ENCODE measurements at regions not wholly inside any gene's neighbourhood (a gene's known extent, or its start where the extent isn't known, plus 50 kb on each side); places are given as distances from the start of the nearest gene placed in this dataset.
"Not testable (repeated sequence)": the region's sequence is repeated elsewhere in the genome, so short reads cannot be mapped to it uniquely, and the experiment has no call there.

GRCh38 chr5:85556464-85556863, 1061.3 kb upstream of the COX7C start:
- DNase-seq = no peak

GRCh38 chr5:85576666-85577065, 1041.1 kb upstream of the COX7C start:
- no peak for DNase-seq

- not testable (repeated sequence) for DNase-seq
These were observed 1029.9 kb upstream of the COX7C start for GRCh38 chr5:85587806-85588205.

GRCh38 chr5:85588268-85588667, 1029.5 kb upstream of the COX7C start:
- not testable (repeated sequence) for DNase-seq

- DNase-seq = no peak
These were observed 1027.0 kb upstream of the COX7C start for GRCh38 chr5:85590764-85591163.

DNA sequence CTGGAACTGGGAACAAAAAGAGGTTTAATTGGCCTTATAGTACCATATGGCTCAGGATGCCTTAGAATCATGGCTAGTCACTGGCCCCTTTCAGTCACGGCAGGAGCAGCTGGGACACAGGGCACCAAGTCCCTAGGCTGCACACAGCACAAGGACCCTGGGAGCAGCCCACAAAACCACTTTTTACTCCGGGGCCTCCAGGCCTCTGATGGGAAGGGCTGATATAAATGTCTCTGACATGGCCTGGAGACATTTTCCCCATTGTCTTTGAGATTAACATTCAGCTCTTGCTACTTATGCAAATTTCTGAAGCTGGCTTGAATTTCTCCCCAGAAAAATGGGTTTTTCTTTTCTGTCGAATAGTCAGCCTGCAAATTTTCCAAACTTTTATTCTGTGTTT, 1026.4 kb upstream of the COX7C start:
- no peak for DNase-seq

- no peak for DNase-seq
These were observed 1014.9 kb upstream of the COX7C start for GRCh38 chr5:85602843-85603242.

GRCh38 chr5:85604378-85604777, 1013.4 kb upstream of the COX7C start:
- no peak for DNase-seq

DNA sequence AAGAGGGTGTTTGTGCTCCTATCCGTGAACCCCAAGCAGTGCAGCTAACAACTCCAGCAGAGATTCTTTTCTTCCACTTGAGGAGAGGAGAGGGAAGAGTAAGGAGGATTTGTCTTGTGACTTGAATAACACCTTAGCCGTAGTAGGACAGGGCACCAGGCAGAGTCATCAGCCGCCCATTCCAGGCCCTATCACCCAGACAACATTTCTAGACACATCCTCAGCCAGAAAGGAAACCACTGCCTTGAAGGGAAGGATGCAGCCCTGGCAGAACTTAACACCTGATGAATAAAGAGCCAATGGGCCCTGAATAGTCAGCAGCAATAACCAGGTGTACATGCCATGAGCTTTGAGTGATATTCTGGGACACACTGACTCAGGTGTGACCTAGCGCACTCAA, 1013.0 kb upstream of the COX7C start:
- DNase-seq = no peak

DNA sequence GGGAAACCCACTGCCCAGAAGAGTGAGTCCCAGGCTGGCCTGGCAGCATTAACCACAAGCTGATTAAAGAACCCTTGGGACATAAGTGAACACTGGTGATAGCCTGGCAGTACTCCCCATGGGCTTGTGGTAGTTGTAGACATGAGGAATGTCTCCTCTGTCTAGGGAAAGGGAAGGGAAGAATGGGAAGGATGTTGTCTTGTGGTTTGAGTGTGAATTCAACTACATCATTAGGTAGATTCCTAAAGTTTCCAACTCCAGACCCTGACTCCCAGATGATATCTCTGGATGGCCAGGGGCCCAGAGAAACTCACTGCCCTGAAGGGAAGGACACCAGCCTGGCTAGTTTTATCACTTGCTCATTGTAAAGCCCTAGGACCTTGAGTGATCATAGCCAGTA, 1012.4 kb upstream of the COX7C start:
- no peak for DNase-seq

- no peak for DNase-seq
These were observed 1003.3 kb upstream of the COX7C start for GRCh38 chr5:85614489-85614888.

- no peak for DNase-seq
These were observed 996.1 kb upstream of the COX7C start for GRCh38 chr5:85621668-85622067.

- DNase-seq = no peak
These were observed 989.6 kb upstream of the COX7C start for GRCh38 chr5:85628153-85628552.

DNA sequence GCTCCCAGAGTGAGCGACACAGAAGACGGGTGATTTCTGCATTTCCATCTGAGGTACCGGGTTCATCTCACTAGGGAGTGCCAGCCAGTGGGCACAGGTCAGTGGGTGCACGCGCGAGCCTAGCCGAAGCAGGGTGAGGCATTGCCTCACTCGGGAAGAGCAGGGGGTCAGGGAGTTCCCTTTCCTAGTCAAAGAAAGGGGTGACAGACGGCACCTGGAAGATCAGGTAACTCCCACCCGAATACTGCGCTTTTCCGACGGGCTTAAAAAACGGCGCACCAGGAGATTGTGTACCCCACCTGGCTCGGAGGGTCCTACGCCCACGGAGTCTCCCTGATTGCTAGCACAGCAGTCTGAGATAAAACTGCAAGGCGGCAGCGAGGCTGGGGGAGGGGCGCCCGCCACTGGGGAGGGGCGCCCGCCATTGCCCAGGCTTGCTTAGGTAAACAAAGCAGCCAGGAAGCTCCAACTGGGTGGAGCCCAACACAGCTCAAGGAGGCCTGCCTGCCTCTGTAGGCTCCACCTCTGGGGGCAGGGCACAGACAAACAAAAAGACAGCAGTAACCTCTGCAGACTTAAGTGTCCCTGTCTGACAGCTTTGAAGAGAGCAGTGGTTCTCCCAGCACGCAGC, 979.1 kb upstream of the COX7C start:
- not testable (repeated sequence) for DNase-seq

- DNase-seq = no peak
These were observed 971.7 kb upstream of the COX7C start for GRCh38 chr5:85646036-85646435.

- DNase-seq = no peak
These were observed 971.1 kb upstream of the COX7C start for GRCh38 chr5:85646641-85647040.

- no peak for DNase-seq
These were observed 970.2 kb upstream of the COX7C start for GRCh38 chr5:85647349-85648127.

DNA sequence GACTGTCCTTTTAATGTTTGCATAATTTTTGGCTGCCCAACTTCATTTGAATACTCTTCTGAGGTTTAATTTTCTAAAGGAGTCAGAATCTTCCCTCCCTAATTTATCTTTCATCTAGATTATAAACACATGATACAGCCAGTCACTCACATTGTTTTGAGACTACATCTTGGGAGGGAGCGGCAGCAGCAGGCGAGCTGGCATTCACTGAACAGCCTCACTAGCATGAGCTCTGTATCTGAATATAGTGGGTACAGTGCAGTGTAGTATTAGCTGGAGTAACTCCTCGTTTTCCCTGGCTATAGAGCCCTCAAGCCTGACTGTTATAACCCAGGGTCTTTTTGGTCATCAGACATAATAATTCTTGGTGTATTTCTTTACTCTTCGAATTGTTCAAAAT, 969.2 kb upstream of the COX7C start:
- DNase-seq = no peak

- DNase-seq = no peak
These were observed 966.0 kb upstream of the COX7C start for GRCh38 chr5:85651731-85652130.

DNA sequence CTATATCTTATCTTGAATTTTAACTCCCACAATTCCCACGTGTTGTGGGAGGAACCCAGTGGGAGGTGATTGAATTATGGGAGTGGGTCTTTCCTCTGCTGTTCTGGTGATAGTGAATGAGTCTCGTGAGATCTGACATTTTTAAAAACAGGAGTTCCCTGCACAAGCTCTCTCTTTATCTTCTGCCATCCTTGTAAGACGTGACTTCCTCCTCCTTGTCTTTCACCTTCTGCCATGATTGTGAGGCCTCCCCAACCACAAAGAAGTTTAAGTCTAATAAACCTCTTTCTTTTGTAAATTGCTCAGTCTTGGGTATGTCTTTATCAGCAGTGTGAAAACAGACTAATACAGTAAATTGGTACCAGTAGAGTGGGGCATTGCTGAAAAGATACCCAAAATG, 963.6 kb upstream of the COX7C start:
- DNase-seq = not testable (repeated sequence)

- DNase-seq = no peak
These were observed 961.7 kb upstream of the COX7C start for GRCh38 chr5:85656050-85656449.

GRCh38 chr5:85657328-85657727, 960.4 kb upstream of the COX7C start:
- not testable (repeated sequence) for DNase-seq

GRCh38 chr5:85662969-85663707, 954.6 kb upstream of the COX7C start:
- not testable (repeated sequence) for DNase-seq

GRCh38 chr5:85663708-85664031, 954.1 kb upstream of the COX7C start:
- DNase-seq = no peak

Measured in NCI-H345 (cell line).